Stomach (tissue), 8 donors: ENCODE measurements at regions not wholly inside any gene's neighbourhood (a gene's known extent, or its start where the extent isn't known, plus 50 kb on each side); places are given as distances from the start of the nearest gene placed in this dataset.

Experiments
- DNase-seq, 2 donors: peaks; one replicate each; pipeline versions ENCODE4 v3.0.0 to v3.0.0-alpha.2; 2013 to 2019
- H3K27ac ChIP-seq, 5 donors: fragments of 200-600 bp in 4 of 5; sonication (generic) in 4 of 5; one replicate each; pipeline ENCODE4 v1.5.1; 2013 to 2019; ENCODE audit warnings: mild to moderate bottlenecking in 1 of 5, moderate library complexity in 1 of 5
- H3K27me3 ChIP-seq, 3 donors: fragments of 200-600 bp; sonication (generic); one replicate each; pipeline ENCODE4 v1.5.1; 2017 to 2019; ENCODE audit warnings: mixed run types in 1 of 3
- H3K36me3 ChIP-seq, 4 donors: fragments of 200-600 bp; sonication (generic); 1 replicate in 3 of 4; 2 replicates in 1 of 4; pipeline ENCODE4 v1.5.1; 2016 to 2019
- H3K4me1 ChIP-seq, 4 donors: fragments of 200-600 bp; sonication (generic); one replicate each; pipeline ENCODE4 v1.5.1; 2016 to 2019
- H3K4me3 ChIP-seq, 4 donors: fragments of 200-600 bp; sonication (generic) in 3 of 4; one replicate each; pipeline ENCODE4 v1.5.1; 2016 to 2019; ENCODE audit warnings: mild to moderate bottlenecking in 1 of 4
- H3K9me3 ChIP-seq, 4 donors: fragments of 200-600 bp; sonication (generic); one replicate each; pipeline ENCODE4 v1.5.1; 2016 to 2019
- EP300 ChIP-seq: sonication (generic); formaldehyde crosslinking; IDR thresholded peaks from one replicate; pipeline ENCODE4 v1.6.1; 2017; ENCODE audit warnings: antibody characterized with exemption
- POLR2A ChIP-seq, 4 donors: fragments of 450-650 bp; IDR thresholded peaks; one replicate each; pipeline ENCODE4 v1.6.1; 2016; ENCODE audit warnings: antibody characterized with exemption in 4 of 4, control low read depth in 2 of 4, mild to moderate bottlenecking in 1 of 4, moderate library complexity in 1 of 4
- POLR2AphosphoS5 ChIP-seq, 3 donors: sonication (generic); formaldehyde crosslinking; IDR thresholded peaks; one replicate each; pipeline ENCODE4 v1.6.1; 2016; ENCODE audit warnings: antibody characterized with exemption in 3 of 3
- WGBS, 5 donors: extraction: QIAGEN DNeasy Blood & Tissue Kit in 3 of 5; methylation state at CpG; one replicate each; pipeline versions ENCODE4 v1.1.5 to v1.1.7; 2013 to 2018; 5-methylcytosine and 5-hydroxymethylcytosine counted together
- intact Hi-C: fragments of 100-400 bp; cut with DNase I; formaldehyde crosslinking; loops from one replicate; pipeline ENCODE4 v1.15.1; 2023; ENCODE audit warnings: low total_unique reads
- TF ChIP-seq, protein P1 (sequence below), 7 experiments: fragments of 450-650 bp in 4 of 7; fragments of 200-600 bp in 3 of 7; sonication (generic) in 3 of 7; IDR thresholded peaks; one replicate each; pipeline ENCODE4 v1.5.1; 2016 to 2019; ENCODE audit warnings: antibody characterized with exemption in 7 of 7, control low read depth in 2 of 7, mild to moderate bottlenecking in 1 of 7
- donor health status: healthy with polysubstance abuse.
- donor health status: Bipolar disorder and iron deficiency.
- donor health status: healthy.

DNA sequence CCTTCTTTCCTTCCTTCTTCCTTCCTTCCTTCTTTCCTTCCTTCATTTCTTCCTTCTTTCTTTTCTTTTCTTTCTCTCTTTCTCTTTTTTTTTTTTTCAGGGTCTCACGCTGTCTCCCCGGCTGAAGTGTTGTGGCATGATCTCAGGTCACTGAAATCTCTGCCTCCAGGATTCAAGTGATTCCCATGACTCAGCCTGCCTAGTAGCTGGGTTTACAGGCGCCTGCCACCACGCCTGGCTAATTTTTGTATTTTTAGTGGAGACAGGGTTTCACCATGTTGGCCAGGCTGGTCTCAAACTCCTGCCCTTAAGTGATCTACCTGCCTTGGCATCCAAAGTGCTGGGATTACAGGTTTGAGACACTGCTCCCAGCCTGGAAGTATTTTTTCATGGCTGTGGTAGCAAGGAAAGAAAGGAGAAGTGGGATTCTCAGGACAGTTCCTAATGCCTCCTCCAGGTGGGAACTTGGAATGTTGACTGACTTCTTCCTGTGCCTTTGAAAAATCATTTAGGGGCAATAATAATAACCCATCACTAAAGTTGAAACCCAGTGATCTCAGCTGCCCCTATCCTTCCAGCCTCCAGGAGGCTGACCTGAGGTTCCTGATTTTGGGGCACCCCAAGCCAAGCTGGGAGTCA, 89.3 kb upstream of the CELF4 start:
- WGBS, 5 donors: 81 to 91% (median 89%) methylated on average over 4 of the region's 4 CpGs
- H3K27ac ChIP-seq: no peak overlapping the region
- no peaks in the 10 kb centered on the region for H3K4me1 ChIP-seq
- H3K9me3 ChIP-seq: peaks cover 0 to 5% (median 2%) of the 10 kb centered on the region in 4 donors
- H3K36me3 ChIP-seq: no peaks in the 10 kb centered on the region
- TF ChIP-seq EP300: no peak
- TF ChIP-seq POLR2AphosphoS5 (IDR thresholded peaks at IDR 0.05): no peak
- TF ChIP-seq, protein P1, sequence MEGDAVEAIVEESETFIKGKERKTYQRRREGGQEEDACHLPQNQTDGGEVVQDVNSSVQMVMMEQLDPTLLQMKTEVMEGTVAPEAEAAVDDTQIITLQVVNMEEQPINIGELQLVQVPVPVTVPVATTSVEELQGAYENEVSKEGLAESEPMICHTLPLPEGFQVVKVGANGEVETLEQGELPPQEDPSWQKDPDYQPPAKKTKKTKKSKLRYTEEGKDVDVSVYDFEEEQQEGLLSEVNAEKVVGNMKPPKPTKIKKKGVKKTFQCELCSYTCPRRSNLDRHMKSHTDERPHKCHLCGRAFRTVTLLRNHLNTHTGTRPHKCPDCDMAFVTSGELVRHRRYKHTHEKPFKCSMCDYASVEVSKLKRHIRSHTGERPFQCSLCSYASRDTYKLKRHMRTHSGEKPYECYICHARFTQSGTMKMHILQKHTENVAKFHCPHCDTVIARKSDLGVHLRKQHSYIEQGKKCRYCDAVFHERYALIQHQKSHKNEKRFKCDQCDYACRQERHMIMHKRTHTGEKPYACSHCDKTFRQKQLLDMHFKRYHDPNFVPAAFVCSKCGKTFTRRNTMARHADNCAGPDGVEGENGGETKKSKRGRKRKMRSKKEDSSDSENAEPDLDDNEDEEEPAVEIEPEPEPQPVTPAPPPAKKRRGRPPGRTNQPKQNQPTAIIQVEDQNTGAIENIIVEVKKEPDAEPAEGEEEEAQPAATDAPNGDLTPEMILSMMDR (IDR thresholded peaks at IDR 0.05): no peak
- no peak for TF ChIP-seq POLR2A (IDR thresholded peaks at IDR 0.05)
- intact Hi-C loops: no loop called here
- H3K4me3 ChIP-seq: no peak overlapping the region
- peaks cover 0 to 11% (median 0%) of the 10 kb centered on the region in 3 donors for H3K27me3 ChIP-seq
- no peak for DNase-seq

DNA sequence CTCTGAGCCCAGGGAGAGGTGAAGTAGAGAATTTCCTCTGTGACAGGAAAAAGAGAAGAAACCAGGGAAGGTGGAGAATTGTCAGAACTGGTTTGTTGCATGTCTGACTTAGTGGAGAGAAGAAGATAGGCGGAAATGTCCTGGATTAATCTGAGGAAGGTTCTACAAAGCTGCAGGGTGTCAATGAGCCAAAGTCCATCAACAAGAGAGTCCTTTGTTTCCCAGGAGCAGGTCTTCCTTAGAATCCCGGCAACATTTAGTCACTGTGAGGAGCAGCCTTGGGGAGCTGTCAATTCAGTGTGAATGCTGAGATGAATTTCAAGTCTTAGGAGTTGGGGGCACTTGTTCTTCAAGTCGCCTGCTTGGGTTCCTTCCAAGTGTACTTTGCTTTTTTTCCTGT, 88.4 kb upstream of the CELF4 start:
- Histone ChIP-seq H3K9me3 (peaks cover 0 to 13% (median 4%) of the 10 kb centered on the region in 4 donors), H3K4me1 (no peaks in the 10 kb centered on the region), H3K27ac (no peak overlapping the region), H3K36me3 (no peaks in the 10 kb centered on the region), H3K27me3 (peaks cover 0 to 11% (median 0%) of the 10 kb centered on the region in 3 donors), H3K4me3 (no peak overlapping the region)
- TF ChIP-seq, protein P1 (IDR thresholded peaks at IDR 0.05): no peak
- TF ChIP-seq POLR2A (IDR thresholded peaks at IDR 0.05): no peak
- no peak for TF ChIP-seq EP300
- no peak for TF ChIP-seq POLR2AphosphoS5 (IDR thresholded peaks at IDR 0.05)
- intact Hi-C loops: no loop called here
- 31 to 49% (median 38%) methylated on average over 3 of the region's 3 CpGs for WGBS, 5 donors
- no peak for DNase-seq

DNA sequence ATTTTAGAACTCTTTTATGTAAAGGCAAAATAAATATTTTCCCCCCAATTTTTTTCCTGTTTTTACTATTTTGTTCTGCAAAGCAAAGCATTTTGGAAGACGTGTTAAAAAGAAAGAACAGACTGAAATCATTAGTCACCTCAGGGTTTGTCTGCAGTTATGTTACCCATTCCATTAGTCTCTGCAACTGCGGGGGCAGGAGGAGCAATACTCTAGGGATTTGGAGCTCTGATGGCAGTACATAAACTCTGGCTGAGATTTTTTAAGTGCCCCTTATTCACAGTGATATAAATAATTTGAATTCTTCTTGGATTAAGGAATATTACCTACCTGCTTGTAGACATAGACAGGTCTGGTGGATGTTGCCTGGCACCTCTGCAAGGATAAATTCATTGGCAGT, 88.0 kb upstream of the CELF4 start:
- no peak for DNase-seq
- Histone ChIP-seq H3K36me3 (no peaks in the 10 kb centered on the region), H3K9me3 (peaks cover 0 to 14% (median 4%) of the 10 kb centered on the region in 4 donors), H3K27me3 (peaks cover 0 to 11% (median 0%) of the 10 kb centered on the region in 3 donors), H3K27ac (no peak overlapping the region), H3K4me3 (no peak overlapping the region), H3K4me1 (no peaks in the 10 kb centered on the region)
- WGBS, 5 donors: 38 to 57% (median 52%) methylated on average over 2 of the region's 2 CpGs
- TF ChIP-seq POLR2A (IDR thresholded peaks at IDR 0.05): no peak
- no peak for TF ChIP-seq POLR2AphosphoS5 (IDR thresholded peaks at IDR 0.05)
- TF ChIP-seq, protein P1 (IDR thresholded peaks at IDR 0.05): no peak
- TF ChIP-seq EP300: no peak
- intact Hi-C loops: no loop called here

DNA sequence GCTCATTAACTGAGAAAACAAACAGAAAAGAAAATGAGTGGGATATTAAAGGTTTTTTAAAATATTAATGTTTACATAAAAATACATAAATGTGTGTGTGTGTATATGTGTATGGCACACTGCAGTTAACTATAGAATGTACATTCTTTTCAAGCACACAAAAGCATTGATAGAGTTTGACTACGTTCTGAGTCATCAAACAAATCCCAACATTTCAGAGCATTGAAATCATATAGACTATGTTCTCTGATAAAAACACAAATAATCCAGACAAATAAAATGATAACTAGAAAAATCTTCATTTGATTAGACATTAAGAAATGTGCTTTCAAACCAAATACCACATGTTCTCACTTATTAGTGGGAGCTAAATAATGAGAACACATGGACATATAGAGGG, 84.3 kb upstream of the CELF4 start:
- no peak overlapping the region for H3K27ac ChIP-seq
- TF ChIP-seq POLR2A (IDR thresholded peaks at IDR 0.05) (no peak), POLR2AphosphoS5 (IDR thresholded peaks at IDR 0.05) (no peak), EP300 (no peak)
- TF ChIP-seq, protein P1 (IDR thresholded peaks at IDR 0.05): no peak
- no peak for DNase-seq
- 56 to 87% (median 67%) methylated on average over 1 of the region's 1 CpG for WGBS, 5 donors
- intact Hi-C loops: no loop called here
- no peaks in the 10 kb centered on the region for H3K36me3 ChIP-seq
- peaks cover 0 to 17% (median 7%) of the 10 kb centered on the region in 4 donors for H3K9me3 ChIP-seq
- no peaks in the 10 kb centered on the region for H3K4me1 ChIP-seq
- peaks cover 0 to 2% (median 0%) of the 10 kb centered on the region in 3 donors for H3K27me3 ChIP-seq
- H3K4me3 ChIP-seq: no peak overlapping the region
